ENCODE measurements at regions not wholly inside any gene's neighbourhood (a gene's known extent, or its start where the extent isn't known, plus 50 kb on each side); places are given as distances from the start of the nearest gene placed in this dataset.
"Not testable (repeated sequence)": the region's sequence is repeated elsewhere in the genome, so short reads cannot be mapped to it uniquely, and the experiment has no call there.

- no peak for DNase-seq (ENCODE audit: low spot score)
Measured at GRCh38 chr15:45810201-45810600, 175.4 kb downstream of the SQOR start.

- no peak for DNase-seq (ENCODE audit: low spot score)
Measured at GRCh38 chr15:45812200-45812599, 177.4 kb downstream of the SQOR start.

- not testable (repeated sequence) for DNase-seq (ENCODE audit: low spot score)
Measured at GRCh38 chr15:45817578-45817977, 182.7 kb downstream of the SQOR start.

- DNase-seq (ENCODE audit: low spot score): no peak
Measured at GRCh38 chr15:45821390-45821789, 186.6 kb downstream of the SQOR start.

GRCh38 chr15:45822968-45823367 lies 188.1 kb downstream of the SQOR start:
- DNase-seq (ENCODE audit: low spot score): not testable (repeated sequence)

- DNase-seq (ENCODE audit: low spot score): no peak
Measured at GRCh38 chr15:45827275-45827674, 192.4 kb downstream of the SQOR start.

- no peak for DNase-seq (ENCODE audit: low spot score)
Measured at GRCh38 chr15:45827766-45828165, 192.9 kb downstream of the SQOR start.

- no peak for DNase-seq (ENCODE audit: low spot score)
Measured at GRCh38 chr15:45829336-45830153, 194.7 kb downstream of the SQOR start.

GRCh38 chr15:45831787-45832186 lies 197.0 kb downstream of the SQOR start:
- no peak for DNase-seq (ENCODE audit: low spot score)

GRCh38 chr15:45834622-45835021 lies 199.8 kb downstream of the SQOR start:
- DNase-seq (ENCODE audit: low spot score): no peak

- no peak for DNase-seq (ENCODE audit: low spot score)
Measured at GRCh38 chr15:45842151-45842550, 207.3 kb downstream of the SQOR start.

- DNase-seq (ENCODE audit: low spot score): no peak
Measured at GRCh38 chr15:45847645-45848044, 212.8 kb downstream of the SQOR start.

- no peak for DNase-seq (ENCODE audit: low spot score)
Measured at GRCh38 chr15:45849136-45849535, 214.3 kb downstream of the SQOR start.

- no peak for DNase-seq (ENCODE audit: low spot score)
Measured at GRCh38 chr15:45854455-45855202, 219.8 kb downstream of the SQOR start.

- no peak for DNase-seq (ENCODE audit: low spot score)
Measured at GRCh38 chr15:45855210-45855906, 220.5 kb downstream of the SQOR start.

- no peak for DNase-seq (ENCODE audit: low spot score)
Measured at GRCh38 chr15:45855907-45856579, 221.2 kb downstream of the SQOR start.

GRCh38 chr15:45857291-45857690 lies 222.5 kb downstream of the SQOR start:
- DNase-seq (ENCODE audit: low spot score): no peak

GRCh38 chr15:45858491-45858890 lies 223.7 kb downstream of the SQOR start:
- no peak for DNase-seq (ENCODE audit: low spot score)

GRCh38 chr15:45862034-45862433 lies 227.2 kb downstream of the SQOR start:
- no peak for DNase-seq (ENCODE audit: low spot score)

GRCh38 chr15:45863881-45864580 lies 229.2 kb downstream of the SQOR start:
- no peak for DNase-seq (ENCODE audit: low spot score)

- DNase-seq (ENCODE audit: low spot score): no peak
Measured at GRCh38 chr15:45866616-45867015, 231.8 kb downstream of the SQOR start.

GRCh38 chr15:45867281-45867680 lies 232.5 kb downstream of the SQOR start:
- DNase-seq (ENCODE audit: low spot score): no peak

Measured in AG08396 (cell line).